A549 (cell line): ENCODE measurements at regions not wholly inside any gene's neighbourhood (a gene's known extent, or its start where the extent isn't known, plus 50 kb on each side); places are given as distances from the start of the nearest gene placed in this dataset.

ENCODE experiments used
- BCL3 ChIP-seq: fragments of >200 bp; sonication (Bioruptor Twin); formaldehyde crosslinking; IDR thresholded peaks from 3 replicates; pipeline ENCODE4 v1.6.1; 2016
- CHD2 ChIP-seq: fragments of 150-350 bp; IDR thresholded peaks from 2 replicates; pipeline ENCODE4 v1.6.1; 2014; ENCODE audit warnings: low read length; ENCODE audit not compliant: partially characterized antibody
- CTCF ChIP-seq: fragments of >200 bp; sonication (Bioruptor Twin); formaldehyde crosslinking; IDR thresholded peaks from 3 replicates; pipeline ENCODE4 v1.5.1; 2016
- JUNB ChIP-seq: fragments of >200 bp; sonication (Bioruptor Twin); formaldehyde crosslinking; IDR thresholded peaks from 2 replicates; pipeline ENCODE4 v1.6.1; 2016
- MAFK ChIP-seq: fragments of 450-650 bp; IDR thresholded peaks from 2 replicates; pipeline ENCODE4 v1.6.1; 2014; ENCODE audit not compliant: partially characterized antibody
- MAX ChIP-seq: IDR thresholded peaks from 2 replicates; pipeline ENCODE4 v1.6.1; 2012
- POLR2A ChIP-seq: IDR thresholded peaks from 2 replicates; pipeline ENCODE4 v1.6.1; 2012; ENCODE audit warnings: mild to moderate bottlenecking, low read length
- RAD21 ChIP-seq, 2 experiments: fragments of >200 bp in 1 of 2; sonication (Bioruptor Twin) in 1 of 2; formaldehyde crosslinking in 1 of 2; IDR thresholded peaks in 1 of 2; conservative IDR thresholded peaks in 1 of 2; 2 replicates in 1 of 2; 3 replicates in 1 of 2; pipeline ENCODE4 v1.6.1; 2012 to 2018; ENCODE audit warnings: inconsistent platforms in 1 of 2
- SMC3 ChIP-seq: fragments of >200 bp; sonication (Bioruptor Twin); formaldehyde crosslinking; IDR thresholded peaks from 3 replicates; pipeline ENCODE4 v1.6.1; 2018; ENCODE audit warnings: inconsistent platforms
- ZFP36 ChIP-seq: fragments of 450-650 bp; IDR thresholded peaks from 2 replicates; pipeline ENCODE4 v1.6.1; 2014; ENCODE audit warnings: borderline replicate concordance; ENCODE audit not compliant: partially characterized antibody

GRCh38 chr3:181614878-181615277 lies 96.8 kb upstream of the SOX2 start:
- TF ChIP-seq CTCF (no peak), JUNB (no peak), CHD2 (no peak), ZFP36 (no peak), MAFK (no peak), POLR2A (no peak), RAD21 (conservative IDR thresholded peaks at IDR 0.05 in 1 of 2, IDR thresholded peaks at IDR 0.05 in 1 of 2) (no peak), SMC3 (no peak), MAX (no peak), BCL3 (no peak)
